Endothelial cell of umbilical vein (primary cell): ENCODE measurements at regions not wholly inside any gene's neighbourhood (a gene's known extent, or its start where the extent isn't known, plus 50 kb on each side); places are given as distances from the start of the nearest gene placed in this dataset.

Source experiments
- POLR2A ChIP-seq: IDR thresholded peaks from 2 replicates; pipeline ENCODE4 v1.6.1; 2012; ENCODE audit warnings: low read depth, mild to moderate bottlenecking, control low read depth, low read length
- POLR2AphosphoS5 ChIP-seq: IDR thresholded peaks from 2 replicates; pipeline ENCODE4 v1.6.1; 2012; ENCODE audit warnings: low read depth, mild to moderate bottlenecking, control low read depth, low read length, moderate library complexity; ENCODE audit not compliant: insufficient read depth
- TF ChIP-seq, protein P1 (sequence below), 2 donors: IDR thresholded peaks; 1 replicate in 1 of 2; 2 replicates in 1 of 2; pipeline ENCODE4 v1.5.1; 2011; ENCODE audit warnings: low read length in 2 of 2, mild to moderate bottlenecking in 2 of 2, moderate library complexity in 2 of 2, control low read depth in 1 of 2, inconsistent platforms in 1 of 2, low read depth in 1 of 2; ENCODE audit not compliant: insufficient read depth in 1 of 2; ENCODE audit errors: extremely low read depth in 1 of 2

DNA sequence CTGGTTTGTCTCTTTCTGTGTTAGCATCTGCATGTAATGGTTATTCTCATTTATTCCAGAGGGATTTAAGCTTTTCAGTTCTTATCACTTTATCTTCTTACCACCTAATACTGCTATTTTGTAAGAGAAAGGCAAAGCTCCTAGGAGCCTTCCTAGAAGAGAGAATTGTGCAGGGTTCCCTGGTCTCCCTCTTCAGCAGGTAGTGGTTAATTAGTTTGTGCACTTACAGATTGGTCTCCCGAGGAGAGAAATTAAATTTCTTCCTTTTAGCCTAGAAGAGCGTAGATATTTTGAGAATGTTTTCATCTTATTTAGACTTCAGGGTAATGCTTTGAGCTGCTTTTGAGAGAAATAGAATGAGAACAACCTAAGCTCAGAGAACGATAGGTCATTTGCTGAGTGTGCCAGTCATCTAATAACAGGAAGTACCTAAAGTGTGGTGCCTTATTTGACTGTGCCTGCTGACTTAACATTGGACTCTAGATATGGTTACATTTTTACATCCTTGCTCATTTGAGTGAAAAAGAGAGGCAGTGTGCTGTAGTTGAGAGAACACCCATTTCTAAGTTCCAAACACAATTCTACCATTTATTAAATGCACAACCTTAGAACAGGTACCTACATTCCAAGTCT lies 651.4 kb downstream of the STK39 start:
- TF ChIP-seq, protein P1, sequence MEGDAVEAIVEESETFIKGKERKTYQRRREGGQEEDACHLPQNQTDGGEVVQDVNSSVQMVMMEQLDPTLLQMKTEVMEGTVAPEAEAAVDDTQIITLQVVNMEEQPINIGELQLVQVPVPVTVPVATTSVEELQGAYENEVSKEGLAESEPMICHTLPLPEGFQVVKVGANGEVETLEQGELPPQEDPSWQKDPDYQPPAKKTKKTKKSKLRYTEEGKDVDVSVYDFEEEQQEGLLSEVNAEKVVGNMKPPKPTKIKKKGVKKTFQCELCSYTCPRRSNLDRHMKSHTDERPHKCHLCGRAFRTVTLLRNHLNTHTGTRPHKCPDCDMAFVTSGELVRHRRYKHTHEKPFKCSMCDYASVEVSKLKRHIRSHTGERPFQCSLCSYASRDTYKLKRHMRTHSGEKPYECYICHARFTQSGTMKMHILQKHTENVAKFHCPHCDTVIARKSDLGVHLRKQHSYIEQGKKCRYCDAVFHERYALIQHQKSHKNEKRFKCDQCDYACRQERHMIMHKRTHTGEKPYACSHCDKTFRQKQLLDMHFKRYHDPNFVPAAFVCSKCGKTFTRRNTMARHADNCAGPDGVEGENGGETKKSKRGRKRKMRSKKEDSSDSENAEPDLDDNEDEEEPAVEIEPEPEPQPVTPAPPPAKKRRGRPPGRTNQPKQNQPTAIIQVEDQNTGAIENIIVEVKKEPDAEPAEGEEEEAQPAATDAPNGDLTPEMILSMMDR (IDR thresholded peaks at IDR 0.05; ENCODE audit: extremely low read depth in 1 of 2, insufficient read depth in 1 of 2, low read depth in 1 of 2, low read length in 2 of 2), result no peak
- TF ChIP-seq POLR2AphosphoS5, result no peak
- no peak for TF ChIP-seq POLR2A
